ENCODE measurements at regions not wholly inside any gene's neighbourhood (a gene's known extent, or its start where the extent isn't known, plus 50 kb on each side); places are given as distances from the start of the nearest gene placed in this dataset.

- no peaks in the 10 kb centered on the region for H3K9me3 ChIP-seq (ENCODE audit: insufficient read depth, low read length)
- H3K36me3 ChIP-seq (replicated peaks; ENCODE audit: low read depth, low read length) = no peaks in the 10 kb centered on the region
- H4K20me1 ChIP-seq (ENCODE audit: insufficient read depth, low read length) = no peaks in the 10 kb centered on the region
- no peak overlapping the region for H3K4me3 ChIP-seq (ENCODE audit: low read length)
- H3K4me1 ChIP-seq (ENCODE audit: low read length) = peaks cover 17% of the 10 kb centered on the region
- TF ChIP-seq, protein P1, sequence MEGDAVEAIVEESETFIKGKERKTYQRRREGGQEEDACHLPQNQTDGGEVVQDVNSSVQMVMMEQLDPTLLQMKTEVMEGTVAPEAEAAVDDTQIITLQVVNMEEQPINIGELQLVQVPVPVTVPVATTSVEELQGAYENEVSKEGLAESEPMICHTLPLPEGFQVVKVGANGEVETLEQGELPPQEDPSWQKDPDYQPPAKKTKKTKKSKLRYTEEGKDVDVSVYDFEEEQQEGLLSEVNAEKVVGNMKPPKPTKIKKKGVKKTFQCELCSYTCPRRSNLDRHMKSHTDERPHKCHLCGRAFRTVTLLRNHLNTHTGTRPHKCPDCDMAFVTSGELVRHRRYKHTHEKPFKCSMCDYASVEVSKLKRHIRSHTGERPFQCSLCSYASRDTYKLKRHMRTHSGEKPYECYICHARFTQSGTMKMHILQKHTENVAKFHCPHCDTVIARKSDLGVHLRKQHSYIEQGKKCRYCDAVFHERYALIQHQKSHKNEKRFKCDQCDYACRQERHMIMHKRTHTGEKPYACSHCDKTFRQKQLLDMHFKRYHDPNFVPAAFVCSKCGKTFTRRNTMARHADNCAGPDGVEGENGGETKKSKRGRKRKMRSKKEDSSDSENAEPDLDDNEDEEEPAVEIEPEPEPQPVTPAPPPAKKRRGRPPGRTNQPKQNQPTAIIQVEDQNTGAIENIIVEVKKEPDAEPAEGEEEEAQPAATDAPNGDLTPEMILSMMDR (IDR thresholded peaks at IDR 0.05; ENCODE audit: low read depth, low read length) = no peak
- no peak for TF ChIP-seq EZH2phosphoT487 (IDR thresholded peaks at IDR 0.05; ENCODE audit: low read depth)
- H3K27ac ChIP-seq (ENCODE audit: low read length) = no peak overlapping the region
- no peaks in the 10 kb centered on the region for H3K27me3 ChIP-seq (ENCODE audit: low read depth, low read length)
- no peaks in the 10 kb centered on the region for H3K79me2 ChIP-seq (ENCODE audit: low read length)
- H3K9ac ChIP-seq (ENCODE audit: low read length) = no peak overlapping the region
- H2AFZ ChIP-seq (ENCODE audit: low read depth, low read length) = no peak overlapping the region
- H3K4me2 ChIP-seq (ENCODE audit: low read length) = no peak overlapping the region
Observed at GRCh38 chr3:88000853-88001252, 58.0 kb downstream of the CGGBP1 start.

DNA sequence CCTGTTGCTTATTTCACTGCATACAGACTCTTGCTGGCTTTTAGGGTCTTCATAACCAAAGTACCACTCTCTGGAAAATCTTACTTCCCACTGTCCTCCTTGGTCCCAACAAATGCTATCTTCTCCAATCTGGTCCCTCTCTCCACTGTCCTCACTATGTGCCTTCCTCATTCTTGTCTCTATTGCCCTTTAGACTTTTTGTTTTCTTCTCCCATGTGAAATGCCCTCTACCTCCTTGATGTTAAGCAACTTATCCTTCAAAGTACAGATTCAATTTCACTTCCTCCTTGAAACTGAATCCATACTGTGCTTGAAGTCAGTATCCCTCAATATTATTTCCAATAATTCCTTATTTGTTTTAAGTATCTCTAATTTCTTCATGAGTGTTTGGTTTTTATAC, 60.8 kb downstream of the CGGBP1 start:
- H2AFZ ChIP-seq (ENCODE audit: low read depth, low read length) = no peak overlapping the region
- no peak overlapping the region for H3K4me3 ChIP-seq (ENCODE audit: low read length)
- H3K9ac ChIP-seq (ENCODE audit: low read length) = no peak overlapping the region
- peaks cover 17% of the 10 kb centered on the region for H3K4me1 ChIP-seq (ENCODE audit: low read length)
- H4K20me1 ChIP-seq (ENCODE audit: insufficient read depth, low read length) = no peaks in the 10 kb centered on the region
- no peak for TF ChIP-seq EZH2phosphoT487 (IDR thresholded peaks at IDR 0.05; ENCODE audit: low read depth)
- TF ChIP-seq, protein P1 (IDR thresholded peaks at IDR 0.05; ENCODE audit: low read depth, low read length) = no peak
- no peaks in the 10 kb centered on the region for H3K9me3 ChIP-seq (ENCODE audit: insufficient read depth, low read length)
- no peak overlapping the region for H3K4me2 ChIP-seq (ENCODE audit: low read length)
- no peak overlapping the region for H3K27ac ChIP-seq (ENCODE audit: low read length)
- no peaks in the 10 kb centered on the region for H3K27me3 ChIP-seq (ENCODE audit: low read depth, low read length)
- H3K36me3 ChIP-seq (replicated peaks; ENCODE audit: low read depth, low read length) = no peaks in the 10 kb centered on the region
- H3K79me2 ChIP-seq (ENCODE audit: low read length) = no peaks in the 10 kb centered on the region

GRCh38 chr3:87997298-87997697, 61.5 kb downstream of the CGGBP1 start:
- Histone ChIP-seq H3K27ac (ENCODE audit: low read length) (no peak overlapping the region), H3K4me2 (ENCODE audit: low read length) (peak overlapping the region; percentile 53), H3K9ac (ENCODE audit: low read length) (no peak overlapping the region), H3K79me2 (ENCODE audit: low read length) (no peaks in the 10 kb centered on the region), H4K20me1 (ENCODE audit: insufficient read depth, low read length) (no peaks in the 10 kb centered on the region), H2AFZ (ENCODE audit: low read depth, low read length) (no peak overlapping the region), H3K4me1 (ENCODE audit: low read length) (peaks cover 17% of the 10 kb centered on the region), H3K9me3 (ENCODE audit: insufficient read depth, low read length) (no peaks in the 10 kb centered on the region), H3K36me3 (replicated peaks; ENCODE audit: low read depth, low read length) (no peaks in the 10 kb centered on the region), H3K4me3 (ENCODE audit: low read length) (peak overlapping the region; percentile 57), H3K27me3 (ENCODE audit: low read depth, low read length) (no peaks in the 10 kb centered on the region)
- no peak for TF ChIP-seq EZH2phosphoT487 (IDR thresholded peaks at IDR 0.05; ENCODE audit: low read depth)
- TF ChIP-seq, protein P1 (IDR thresholded peaks at IDR 0.05; ENCODE audit: low read depth, low read length) = no peak

DNA sequence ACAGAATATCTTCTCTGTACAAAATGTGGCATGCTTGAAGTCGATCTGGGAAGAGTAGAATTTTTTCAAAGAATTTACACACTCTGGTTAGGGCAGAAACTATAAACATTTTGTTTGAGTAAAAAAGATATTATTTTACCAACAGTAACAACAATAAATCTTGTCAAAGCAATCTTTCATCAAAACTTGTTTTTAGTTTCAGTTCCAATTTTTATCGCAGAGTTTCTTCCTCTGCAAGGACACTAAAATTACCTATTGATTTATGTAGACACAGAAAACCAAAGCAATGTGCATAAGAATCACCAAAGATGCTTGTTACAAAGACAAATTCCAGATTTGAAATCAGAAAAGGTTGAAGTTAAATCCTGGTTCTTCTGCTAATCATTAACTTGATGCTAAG, 61.9 kb downstream of the CGGBP1 start:
- Histone ChIP-seq H3K4me1 (ENCODE audit: low read length) (peaks cover 17% of the 10 kb centered on the region), H3K9ac (ENCODE audit: low read length) (no peak overlapping the region), H2AFZ (ENCODE audit: low read depth, low read length) (no peak overlapping the region), H3K9me3 (ENCODE audit: insufficient read depth, low read length) (no peaks in the 10 kb centered on the region), H3K27me3 (ENCODE audit: low read depth, low read length) (no peaks in the 10 kb centered on the region), H4K20me1 (ENCODE audit: insufficient read depth, low read length) (no peaks in the 10 kb centered on the region), H3K36me3 (replicated peaks; ENCODE audit: low read depth, low read length) (no peaks in the 10 kb centered on the region), H3K4me3 (ENCODE audit: low read length) (peak overlapping the region; percentile 57), H3K79me2 (ENCODE audit: low read length) (no peaks in the 10 kb centered on the region), H3K27ac (ENCODE audit: low read length) (no peak overlapping the region), H3K4me2 (ENCODE audit: low read length) (peak overlapping the region; percentile 53)
- TF ChIP-seq, protein P1 (IDR thresholded peaks at IDR 0.05; ENCODE audit: low read depth, low read length) = no peak
- TF ChIP-seq EZH2phosphoT487 (IDR thresholded peaks at IDR 0.05; ENCODE audit: low read depth) = no peak

All from OCI-LY3 (cell line).